ENCODE measurements at regions not wholly inside any gene's neighbourhood (a gene's known extent, or its start where the extent isn't known, plus 50 kb on each side); places are given as distances from the start of the nearest gene placed in this dataset.
A peak's percentile ranks its signal among the peaks of the same experiment; 100 is the strongest.

DNA sequence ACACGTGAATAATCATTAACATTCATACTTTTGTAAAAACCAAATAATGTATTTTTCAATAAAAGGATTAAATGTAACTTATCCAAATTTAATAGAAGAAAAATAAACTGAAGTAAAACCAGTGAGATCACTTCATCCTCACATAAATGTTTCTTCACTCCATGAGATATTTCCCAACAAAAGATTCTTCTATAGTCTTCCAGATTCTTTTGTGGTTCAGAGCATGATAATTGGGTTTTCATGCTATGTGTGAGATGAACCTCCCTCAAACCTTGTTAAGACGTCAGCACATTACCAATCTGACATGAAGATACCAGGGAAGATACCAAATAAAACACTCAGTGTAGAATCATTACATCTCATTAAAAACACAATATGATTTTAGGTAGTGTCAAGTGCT lies 62.9 kb upstream of the OXGR1 start:
- DNase-seq (ENCODE audit: low spot score): no peak

DNA sequence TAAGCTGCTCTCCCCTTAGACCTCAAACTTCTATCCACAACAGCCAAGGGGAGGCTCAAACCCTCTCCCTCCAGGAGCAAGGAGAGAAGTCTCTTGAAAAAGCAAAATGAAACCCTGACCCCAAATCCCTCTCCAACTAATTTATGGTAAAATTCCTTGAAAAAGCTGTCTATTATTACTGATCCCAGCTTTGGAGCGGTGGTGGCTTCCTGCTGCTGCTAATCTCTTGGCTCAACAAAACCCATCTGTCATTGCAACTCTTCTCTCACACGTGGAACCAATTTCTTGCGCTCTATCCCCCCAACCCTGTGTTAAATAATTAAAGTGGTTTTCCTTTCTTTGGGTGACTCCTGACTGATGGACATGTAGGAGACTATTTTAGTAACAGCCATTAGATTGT lies 64.1 kb upstream of the OXGR1 start:
- DNase-seq (ENCODE audit: low spot score): no peak

DNA sequence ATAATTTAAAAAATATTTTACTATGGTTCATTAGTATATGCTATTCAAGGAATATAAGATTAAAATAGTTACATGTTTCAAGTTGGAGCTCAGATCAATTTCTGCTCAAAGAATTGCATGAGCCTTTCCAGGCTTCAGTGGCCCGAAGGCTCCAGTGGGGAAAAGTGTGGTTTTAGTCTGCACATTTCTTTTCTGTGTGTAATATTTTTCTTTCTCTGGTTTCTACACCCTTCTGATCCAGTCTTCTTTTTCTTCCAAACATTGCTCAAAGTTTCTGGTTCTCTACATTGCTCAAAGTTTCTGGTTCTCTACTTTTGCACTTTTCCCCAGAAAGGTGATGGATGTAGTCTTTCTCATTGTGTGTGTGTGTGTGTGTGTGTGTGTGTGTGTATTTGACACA lies 64.7 kb upstream of the OXGR1 start:
- no peak for DNase-seq (ENCODE audit: low spot score)

DNA sequence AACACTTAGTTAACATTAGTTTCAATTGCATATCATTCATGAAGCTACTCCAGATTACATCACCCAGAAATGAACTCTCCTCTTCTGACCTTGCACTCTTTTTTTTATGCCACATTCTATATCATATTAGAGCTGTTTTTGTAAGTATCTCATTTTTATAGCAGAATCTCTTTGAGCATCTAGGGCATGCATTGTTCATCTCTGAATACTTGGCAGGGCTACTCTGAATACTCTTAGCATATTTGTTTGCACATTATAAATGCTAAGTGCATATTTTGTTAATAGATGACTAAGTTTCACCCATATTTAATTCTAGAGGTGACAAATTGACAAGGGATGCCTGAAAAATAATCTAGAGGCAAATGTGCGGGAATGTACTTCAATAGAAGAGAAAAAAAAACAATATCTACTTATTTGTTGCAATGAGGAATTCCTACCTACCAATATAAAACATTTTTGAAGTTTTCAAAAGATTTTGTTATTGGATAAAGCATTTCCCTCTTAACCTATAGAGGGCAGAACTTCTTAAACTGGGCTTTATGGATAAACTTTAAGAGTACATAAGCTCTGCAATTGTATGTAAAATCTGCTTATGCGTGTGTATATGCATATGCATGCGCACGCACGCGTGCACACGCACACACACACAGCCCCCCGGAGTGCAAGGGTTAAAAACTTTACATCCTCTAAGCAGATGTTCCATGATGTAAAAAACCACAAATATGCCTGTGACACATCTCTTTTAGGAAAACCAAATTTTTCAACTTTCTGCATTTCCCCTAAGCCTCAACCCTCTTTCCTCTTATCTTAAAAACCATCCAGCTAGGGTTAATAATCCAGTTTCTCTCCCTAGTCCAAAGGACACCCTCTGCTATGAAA lies 73.0 kb upstream of the OXGR1 start:
- DNase-seq (ENCODE audit: low spot score): no peak

DNA sequence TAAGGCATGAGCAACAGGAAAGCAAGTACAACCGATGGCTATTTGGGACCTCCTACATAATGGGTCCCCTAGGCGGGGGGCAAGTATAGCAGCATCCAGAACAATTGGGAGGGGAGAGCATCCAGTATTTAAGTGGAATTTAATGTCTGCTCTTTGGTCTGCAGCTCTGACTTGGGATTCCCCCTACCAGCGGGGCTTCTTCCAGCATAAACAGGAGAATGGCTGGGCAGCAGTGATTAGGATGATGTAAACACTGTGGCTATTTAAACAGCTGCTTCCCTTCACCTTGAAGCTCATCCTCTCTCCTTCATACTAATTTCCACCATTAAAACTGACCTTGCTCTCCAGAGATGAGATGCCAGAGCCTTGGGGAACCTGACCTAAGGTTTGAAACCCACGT lies 73.9 kb upstream of the OXGR1 start:
- DNase-seq (ENCODE audit: low spot score): no peak

DNA sequence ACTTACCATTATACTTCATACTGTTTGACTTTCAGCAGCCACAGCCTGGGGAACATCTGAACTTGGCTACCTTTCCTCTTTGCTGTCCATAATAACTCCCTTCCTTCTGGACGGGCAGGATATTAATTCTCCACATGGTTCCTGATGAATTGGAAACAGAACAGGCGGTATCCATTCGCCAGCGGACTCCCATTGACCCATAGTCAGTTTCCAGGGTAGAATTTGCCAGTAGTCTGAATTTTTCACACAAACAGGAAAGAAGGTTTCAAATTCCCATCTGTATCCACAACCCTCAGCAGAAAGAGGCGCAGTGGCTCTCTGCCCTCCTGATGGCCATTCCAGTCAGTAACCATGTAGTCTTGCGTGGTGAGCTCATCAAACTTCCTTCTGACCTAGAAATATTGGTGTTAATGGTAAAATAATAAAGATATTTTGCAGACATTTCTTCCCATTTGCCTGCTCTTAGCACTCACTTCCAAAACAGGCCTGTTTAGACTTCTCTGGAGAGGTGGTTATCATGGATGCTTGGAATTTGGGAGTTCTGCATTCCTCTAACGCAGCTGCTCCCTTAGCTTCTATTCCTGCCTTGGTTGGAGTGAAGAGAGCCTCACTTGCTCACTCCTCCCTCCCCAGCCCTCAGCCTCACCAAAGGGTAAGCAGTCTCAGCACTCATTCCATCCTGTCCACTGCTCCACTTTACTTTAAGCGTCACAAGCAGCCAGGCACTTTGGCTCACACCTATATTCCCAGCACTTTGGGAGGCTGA lies 75.0 kb upstream of the OXGR1 start:
- no peak for DNase-seq (ENCODE audit: low spot score)

DNA sequence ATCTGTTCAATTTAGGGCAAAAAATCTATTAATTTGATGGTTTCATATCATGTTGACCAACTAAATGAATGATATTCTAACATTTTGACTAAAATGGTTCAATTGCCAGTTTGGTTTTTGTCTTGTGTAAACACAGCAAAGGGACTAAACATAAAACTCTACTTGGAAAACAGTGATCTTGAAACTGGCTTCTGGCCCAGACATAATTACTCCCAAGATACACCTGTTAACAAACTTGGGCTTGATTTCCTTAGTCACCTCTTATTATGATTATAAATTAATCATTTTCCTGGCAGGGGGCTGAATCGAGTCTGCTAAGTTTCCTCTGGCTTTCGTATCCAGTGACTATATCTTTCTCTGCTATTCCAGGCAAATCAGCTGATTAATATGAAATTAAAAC lies 78.0 kb upstream of the OXGR1 start:
- no peak for DNase-seq (ENCODE audit: low spot score)

DNA sequence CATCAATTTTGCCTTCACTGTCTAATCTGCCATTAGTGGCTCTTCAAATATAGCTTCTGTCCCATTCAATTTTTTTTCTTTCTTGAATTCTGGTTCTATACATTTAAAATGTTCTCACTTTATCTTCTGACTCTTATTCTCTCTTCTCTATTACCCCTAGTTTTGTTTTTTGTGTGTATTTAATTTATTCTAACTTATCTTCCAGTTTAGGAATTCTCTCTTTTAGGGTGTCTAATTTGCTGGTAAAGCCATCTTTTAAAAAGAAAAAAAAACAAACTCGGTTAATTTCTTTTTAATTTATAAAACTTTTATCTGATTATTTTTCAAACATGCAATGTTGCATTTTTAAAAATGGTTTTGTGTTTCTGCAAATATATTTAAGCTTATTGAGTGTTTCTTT lies 80.3 kb upstream of the OXGR1 start:
- no peak for DNase-seq (ENCODE audit: low spot score)

DNA sequence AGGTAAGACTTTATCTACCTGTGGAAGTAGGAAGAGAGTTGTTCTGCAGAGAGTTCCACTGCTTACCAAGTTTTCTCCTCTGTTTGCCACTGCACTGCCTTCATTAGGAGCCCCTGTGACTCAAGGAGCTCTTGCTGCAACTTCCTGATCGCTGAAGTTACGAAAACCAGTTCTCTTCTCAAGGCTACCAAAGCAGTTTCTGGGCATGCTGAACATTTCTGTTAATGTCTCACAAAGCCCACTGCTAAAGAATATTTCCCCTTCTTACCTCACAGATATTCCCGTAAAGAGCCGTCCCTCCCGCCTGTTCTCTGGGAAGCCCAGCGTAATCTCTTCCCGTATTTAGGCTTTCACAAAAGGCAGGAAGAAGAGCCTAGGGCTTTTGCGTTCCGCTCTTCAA lies 82.6 kb upstream of the OXGR1 start:
- DNase-seq (ENCODE audit: low spot score): no peak

DNA sequence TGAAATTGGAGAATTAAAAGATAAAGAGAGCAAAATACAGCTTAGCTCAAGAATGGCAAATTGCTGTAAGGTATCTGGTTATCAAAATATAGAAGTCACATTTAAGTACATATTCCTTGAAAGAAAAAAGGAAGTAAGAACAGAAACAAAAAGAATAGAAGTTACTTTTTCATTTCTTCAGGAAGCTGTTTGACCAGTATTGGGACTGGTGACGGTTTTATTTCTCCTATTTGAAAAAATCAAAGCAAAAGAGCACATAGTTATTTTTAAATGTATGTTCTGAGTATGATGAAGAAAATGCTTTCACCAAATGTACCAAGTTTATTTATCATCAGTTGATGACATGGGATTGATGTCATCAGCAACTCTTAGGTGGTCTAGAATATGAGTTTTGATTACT lies 83.1 kb upstream of the OXGR1 start:
- DNase-seq (ENCODE audit: low spot score): no peak

DNA sequence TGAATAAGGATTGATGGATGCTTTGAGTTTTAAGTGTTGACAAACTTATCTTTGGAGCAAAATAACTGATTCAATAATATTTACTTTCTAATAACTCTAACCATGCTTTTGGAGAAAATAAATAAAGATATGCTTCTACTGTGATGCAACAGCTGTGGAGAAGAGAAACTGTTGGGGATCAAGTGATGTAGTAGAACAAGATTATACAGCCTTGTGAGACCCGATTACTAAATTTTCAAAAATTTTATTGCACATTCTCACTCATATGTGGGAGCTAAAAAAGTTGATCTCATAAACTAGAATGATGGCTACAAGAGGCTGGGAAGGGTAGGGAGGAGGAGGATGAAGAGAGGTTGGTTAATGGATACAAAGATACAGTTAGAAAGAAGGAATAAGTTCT lies 85.5 kb upstream of the OXGR1 start:
- DNase-seq (ENCODE audit: low spot score): no peak

DNA sequence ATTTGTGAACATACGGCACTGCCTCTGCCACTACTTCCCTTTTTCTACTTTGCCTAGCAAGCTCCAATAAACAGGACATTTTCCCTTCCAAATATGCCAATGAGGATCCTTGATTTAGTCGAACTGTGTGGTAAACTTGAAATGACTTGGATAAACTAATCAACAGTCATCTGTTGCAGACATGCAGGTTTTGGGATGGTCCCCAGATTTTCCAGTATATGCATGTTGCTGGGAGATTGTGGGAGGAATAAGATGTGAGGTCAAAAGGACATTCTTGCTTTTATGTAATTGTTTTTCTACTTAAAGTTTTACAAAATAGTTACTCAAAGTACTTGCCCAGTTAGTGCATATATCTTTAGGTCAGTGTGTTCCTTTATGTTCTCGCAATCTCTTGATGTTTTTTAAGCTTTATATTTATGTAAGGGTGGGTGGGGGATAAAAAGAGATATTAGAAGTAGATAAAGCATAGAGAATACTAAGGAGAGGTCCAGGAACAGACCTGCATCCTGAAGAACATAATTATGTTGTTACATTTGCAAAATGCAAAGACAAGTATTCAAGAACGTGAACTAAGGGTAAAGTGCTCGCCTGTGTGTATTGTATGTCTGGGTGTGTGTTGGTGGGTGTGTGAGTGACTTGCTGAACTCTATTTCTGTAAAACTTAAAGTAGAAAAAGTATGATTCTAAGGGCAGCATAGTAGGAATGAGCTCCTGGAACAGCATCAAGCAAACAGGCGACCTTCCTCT lies 88.4 kb upstream of the OXGR1 start:
- no peak for DNase-seq (ENCODE audit: low spot score)

DNA sequence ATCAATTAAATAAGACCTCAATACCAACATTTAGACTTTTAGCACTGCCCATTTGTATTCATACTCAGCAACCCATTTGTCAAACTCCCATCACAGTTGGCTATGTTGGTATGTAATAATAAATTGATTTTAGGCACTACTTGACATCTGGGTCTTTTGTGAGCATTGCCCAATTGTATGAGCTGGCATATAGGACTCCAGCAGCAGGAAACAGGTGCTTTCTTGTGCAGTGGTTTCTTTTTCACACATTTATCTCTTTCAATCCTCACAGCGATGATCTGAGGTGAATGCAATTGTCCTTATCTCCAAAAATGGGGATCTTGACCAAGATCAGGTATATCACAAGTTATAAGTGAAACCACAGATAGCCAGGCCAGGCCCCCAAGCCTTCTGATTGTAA lies 96.9 kb upstream of the OXGR1 start:
- DNase-seq (ENCODE audit: low spot score): no peak

DNA sequence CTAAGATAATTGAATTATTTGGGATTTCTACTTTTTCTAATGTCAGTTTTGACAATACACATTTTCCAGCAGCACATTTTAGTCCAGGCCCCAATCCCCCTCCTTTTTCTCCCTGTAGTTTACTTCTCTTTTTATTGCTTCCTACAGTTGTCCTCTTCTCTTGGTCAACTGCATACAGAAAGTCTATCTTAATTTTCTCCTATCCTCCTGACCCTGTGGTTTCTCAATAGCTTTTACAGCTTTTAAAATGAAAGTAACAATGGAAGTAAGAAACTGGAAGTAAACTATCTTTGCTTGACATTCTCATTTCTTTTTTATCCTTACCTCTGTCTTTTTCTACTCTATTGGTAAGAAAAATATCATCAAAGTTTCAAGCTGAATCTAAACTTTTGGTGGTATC lies 106.5 kb upstream of the OXGR1 start:
- no peak for DNase-seq (ENCODE audit: low spot score)

DNA sequence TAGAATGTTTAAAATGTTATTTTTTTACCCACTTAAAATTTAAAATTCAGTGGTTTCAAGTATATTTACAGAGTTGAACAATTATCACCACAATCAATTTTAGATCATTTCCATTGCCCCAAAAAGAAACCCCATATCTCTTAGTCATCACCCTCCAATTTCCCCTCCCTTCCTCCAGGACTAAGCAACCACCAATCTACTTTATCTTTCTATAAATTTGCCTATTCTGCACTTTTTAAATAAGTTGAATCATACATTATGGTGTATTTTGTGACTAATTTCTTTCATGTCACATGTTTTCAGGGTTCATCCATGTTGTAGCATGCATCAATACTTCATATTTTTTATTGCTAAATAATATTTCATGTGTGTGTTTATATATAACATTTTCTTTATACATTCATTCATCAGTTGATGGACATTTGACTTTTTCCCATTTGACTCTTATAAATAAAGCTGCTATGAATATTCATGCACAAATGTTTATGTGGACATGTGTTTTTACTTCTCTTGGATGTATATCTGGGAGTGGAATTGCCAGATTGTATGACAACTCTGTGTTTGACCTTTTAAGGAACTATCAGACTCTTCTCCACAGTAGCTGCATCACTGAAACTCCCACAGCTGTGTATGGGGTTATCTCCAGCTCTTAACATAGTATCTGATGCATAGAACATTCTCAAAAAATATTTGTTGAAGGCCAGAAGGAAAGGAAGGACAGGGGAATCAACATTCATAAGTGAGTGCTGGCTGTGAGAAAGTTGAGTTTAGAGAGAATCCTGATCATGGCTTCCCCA lies 107.8 kb upstream of the OXGR1 start:
- DNase-seq (ENCODE audit: low spot score): no peak

DNA sequence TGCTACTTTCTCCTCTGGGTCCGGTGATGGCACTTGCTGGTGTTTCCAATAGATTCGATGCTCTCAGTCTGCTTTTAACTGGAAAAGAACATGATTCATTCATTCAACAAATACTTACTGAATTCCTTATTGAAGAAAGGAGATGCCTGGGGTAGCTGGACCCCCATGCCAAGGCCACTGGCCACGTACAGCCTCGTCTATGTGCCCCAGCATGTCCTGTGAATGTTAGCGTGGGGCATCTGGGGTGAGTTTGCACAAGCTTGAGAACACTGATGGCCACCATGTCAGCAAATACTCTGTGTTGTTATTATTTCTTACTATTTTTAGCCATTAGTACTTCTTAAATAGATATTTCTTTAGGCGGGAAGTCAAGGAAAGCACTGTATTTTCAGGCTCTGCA lies 112.0 kb upstream of the OXGR1 start:
- DNase-seq (ENCODE audit: low spot score): no peak

DNA sequence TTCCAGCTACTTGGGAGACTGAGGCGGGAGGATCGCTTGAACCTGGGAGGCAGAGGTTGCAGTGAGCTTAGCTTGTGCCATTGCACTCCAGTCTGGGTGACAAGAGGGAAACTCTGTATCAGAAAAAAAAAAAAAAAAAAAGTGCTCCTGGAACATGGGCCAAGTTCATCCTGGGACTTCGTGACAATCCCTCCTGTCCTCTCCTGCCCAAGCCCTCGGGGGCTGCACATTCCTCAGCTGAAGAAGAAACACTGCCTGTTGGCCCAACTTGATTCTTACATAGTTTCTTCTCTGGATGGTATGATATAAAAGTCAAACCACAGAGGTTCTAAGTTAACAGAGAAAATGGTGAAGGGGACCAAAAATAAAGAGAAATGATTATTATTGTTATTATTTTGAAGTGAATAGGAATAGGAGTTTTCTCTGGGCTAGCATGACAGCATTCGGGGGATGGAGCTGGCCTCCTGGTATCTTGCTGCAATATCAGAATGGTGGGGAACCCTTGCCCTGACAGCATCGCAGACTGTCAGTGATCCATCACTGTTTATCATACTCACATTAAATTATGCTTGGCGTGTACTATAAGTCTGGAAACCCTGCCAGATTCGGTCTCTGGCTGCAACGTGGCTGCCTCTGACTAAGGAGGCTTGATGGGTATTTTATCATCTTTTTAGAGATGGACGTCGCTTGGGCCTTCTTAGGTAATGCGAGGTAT lies 113.7 kb upstream of the OXGR1 start:
- no peak for DNase-seq (ENCODE audit: low spot score)

DNA sequence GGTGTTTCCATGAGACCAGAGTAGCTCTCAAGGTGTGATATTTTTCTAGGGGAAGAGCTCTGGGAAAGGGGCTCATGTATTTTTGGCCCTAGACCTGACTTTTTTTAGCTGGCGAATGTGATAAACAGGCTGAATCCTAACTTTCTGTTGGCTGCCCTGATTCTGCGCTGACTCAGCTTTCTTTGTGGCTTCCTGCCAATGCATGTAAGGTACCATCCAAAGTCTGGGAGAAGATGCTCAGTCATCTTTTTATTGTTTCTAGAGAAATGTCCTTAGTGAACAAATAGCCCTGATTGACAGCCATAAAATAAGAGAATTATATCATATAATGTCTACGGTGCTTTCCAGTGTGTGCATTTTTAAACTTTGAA lies 113.6 kb upstream of the MBNL2 start:
- peak; percentile 34 for DNase-seq (ENCODE audit: low spot score)

DNA sequence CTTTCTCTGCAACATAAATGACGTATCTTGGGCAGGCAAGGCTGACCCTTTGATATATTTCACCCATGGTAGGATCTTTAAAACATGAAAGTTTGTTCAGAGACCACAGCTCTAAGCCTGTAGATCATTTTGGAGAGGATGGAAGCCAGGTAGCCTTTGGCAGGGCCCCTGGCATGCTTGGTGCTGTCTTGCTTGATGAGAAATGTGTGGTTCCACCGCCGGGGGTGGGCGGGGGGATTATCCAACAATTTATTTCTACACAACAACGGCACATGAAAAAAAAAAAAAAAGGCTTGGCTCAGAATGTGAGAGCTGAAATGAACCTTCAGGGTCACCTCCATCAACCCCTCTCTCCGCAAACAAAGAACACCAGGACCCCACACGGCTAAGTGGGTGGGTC lies 112.9 kb upstream of the MBNL2 start:
- no peak for DNase-seq (ENCODE audit: low spot score)

DNA sequence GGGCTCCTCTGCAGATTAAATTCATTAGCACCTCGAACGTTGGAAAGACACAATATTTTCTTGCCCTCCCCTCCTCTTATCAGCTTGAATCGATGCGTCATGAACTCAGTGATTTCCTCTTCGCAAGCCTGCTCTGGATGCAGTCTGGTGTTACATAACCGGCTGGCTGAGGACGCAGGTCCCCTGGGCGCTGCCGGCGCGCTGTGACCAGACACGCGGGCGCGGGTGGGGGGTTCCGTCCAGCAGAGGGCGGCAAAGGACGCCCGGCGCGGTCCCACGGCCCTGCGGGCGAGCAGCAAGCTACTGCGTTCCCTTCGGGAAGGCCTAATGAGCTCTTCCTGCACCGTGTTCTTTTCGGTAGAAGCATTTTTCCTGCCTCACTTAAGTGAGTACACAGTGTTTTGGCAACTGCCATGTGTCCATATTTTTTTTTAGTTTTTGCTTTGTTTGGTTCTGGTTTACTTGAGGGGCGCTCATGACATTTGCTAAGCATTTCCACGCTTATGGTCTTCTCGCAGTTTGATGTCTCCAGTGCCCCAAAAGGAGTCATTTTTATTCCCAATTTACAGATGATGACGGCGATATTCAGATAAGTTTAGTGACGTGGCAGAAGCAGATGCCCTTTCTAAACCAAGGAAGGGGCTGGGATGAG lies 112.2 kb upstream of the MBNL2 start:
- DNase-seq (ENCODE audit: low spot score): peak; percentile 87

DNA sequence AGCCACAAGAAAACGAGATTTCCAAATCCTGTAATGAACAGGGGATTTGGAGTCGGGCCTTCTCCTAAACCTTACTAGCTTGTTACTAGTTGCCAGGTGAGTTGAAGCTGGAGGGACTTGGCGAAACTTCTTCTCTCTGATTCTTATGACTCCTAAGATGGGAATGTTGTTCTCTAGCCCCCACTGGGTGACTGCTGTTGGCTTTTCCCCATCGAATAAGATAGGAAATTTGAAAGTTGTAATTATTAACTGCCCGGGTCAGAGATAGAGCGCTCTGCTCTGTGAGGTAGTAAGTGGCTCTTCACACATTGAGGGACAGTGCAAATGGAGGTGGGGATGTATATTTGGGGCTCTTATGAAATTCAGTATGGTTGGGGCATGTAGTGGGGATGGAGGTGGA lies 111.2 kb upstream of the MBNL2 start:
- DNase-seq (ENCODE audit: low spot score): peak; percentile 80

Data from kidney tubule cell (primary cell).